NCI-H187 (cell line): ENCODE measurements at regions not wholly inside any gene's neighbourhood (a gene's known extent, or its start where the extent isn't known, plus 50 kb on each side); places are given as distances from the start of the nearest gene placed in this dataset.

Experiments used
- DNase-seq, 2 experiments: peaks; one replicate each; lab custom pipeline; 2025; lab: John Stamatoyannopoulos, UW

DNA sequence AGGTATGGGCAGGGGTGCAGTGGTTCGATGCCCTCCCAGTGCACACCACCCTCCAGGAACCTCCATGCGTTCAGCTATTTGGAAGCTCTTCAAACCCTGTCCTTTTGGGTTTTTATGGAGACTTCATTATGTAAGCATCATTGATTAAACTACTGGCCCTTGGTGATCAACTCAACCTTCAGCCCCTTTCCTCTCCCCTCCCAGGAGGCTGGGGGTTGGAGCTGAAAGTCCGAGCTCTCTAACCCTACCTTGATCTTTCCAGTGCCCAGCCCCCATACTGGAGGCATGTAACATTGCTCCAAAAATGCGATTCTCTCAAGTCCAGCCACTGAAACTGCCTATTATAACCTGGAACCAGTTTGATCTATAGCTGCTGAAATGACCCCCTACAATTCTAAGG, 188.1 kb downstream of the IPO8 start:
- no peak for DNase-seq

DNA sequence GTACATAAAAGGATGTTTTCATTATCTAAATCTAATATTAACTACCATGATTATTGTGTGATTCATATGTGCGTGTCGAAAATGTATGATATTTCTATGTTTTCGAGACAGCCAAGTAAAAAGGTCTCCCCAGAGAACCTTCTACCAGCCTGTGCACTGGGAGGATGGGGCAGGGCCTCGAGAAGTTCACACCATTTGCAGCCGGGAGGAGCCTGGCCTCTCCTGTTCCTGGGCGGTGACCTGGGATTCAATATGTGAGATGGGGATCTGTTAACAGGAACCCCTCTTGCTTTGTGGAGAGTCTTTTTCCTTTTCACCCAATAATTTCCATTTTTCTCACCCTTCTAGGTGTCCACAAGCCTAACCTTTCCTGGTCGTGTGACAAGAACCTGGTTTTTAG, 189.3 kb downstream of the IPO8 start:
- DNase-seq, result no peak

DNA sequence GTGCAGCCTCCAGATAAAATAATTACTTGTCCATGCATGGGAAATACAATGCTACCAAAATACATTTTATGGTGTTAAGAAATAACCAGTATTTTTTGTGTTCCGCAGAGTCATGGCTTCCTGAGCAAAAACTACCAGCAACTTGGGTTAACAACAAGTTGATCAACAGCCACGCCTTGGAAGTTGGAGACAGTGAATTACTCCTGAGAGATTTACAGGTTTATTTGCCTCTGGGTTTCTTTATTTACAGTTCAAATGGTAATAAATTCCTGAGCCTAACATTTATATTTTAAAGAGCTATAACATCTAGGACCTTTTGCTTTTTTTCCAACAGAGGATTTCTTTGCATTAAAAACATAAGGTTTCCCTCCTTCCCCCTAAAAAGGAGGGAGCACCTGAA, 194.0 kb downstream of the IPO8 start:
- DNase-seq, result no peak

DNA sequence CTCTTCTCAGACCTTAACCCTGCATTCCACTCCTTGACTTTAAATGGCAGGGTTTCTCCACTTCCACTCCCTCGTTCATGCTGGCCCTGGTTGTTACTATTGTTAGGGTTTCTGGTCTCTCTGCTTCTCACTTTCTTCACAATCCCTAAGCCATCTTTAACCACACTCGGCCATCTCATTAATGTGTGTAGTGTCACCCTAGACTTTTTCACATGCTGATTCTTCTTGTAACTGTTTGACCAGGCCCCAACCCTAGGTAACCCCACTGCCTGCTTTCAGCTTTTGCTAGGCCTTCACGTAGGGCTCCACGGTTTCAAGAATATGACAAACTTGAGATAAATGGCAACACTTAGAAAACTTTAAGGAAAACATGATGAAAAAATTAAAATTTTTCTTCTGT, 195.1 kb downstream of the IPO8 start:
- DNase-seq, result no peak

DNA sequence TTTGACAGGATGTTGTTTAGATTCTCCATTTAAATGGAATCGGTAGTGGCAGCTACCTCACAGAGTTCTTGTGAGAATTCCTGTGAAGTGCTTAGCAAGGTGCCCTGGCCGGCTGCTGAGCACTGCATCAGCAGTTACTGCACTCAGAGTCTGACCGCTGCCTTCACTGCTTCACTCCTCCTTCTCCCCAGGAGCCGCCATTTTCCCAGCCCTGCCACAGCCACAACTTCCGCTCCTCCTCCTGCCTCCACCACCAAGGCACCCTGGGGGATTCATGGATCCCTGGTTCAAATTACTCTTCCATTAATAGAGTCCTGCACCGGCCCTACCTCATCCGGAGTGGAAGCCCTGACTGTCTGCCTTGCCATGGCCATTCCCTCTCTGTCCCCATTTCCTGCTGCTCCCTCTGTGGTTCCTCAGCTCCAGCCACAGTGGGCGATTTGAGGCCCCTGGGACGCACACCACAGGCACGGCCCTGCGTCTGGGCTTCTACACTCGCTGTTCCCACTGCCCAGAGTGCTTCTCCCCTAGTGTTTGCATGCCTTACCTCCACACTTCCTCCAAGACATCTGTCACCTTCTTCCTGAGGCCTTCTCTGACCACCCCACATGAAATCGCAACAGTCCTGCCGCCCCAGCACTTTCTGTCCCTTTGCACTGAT, 210.3 kb downstream of the IPO8 start:
- DNase-seq, result no peak

DNA sequence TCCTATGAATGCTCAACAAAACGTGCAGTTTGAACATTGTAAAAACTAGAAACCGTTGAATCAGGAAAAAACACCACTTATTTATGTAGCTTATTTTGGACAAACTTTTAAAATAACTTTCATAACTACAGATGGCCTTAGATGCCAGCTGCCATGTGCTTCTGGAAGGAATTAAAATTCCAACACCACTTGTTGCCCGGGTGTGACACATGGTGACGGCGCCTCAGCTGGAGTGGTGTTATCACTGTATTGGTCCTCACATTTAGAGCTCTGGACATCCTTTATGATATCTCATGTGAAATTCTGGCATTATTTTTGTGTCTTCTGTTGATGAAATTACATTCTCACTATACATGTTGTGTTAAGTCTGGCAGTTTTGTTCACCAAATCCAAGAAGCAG, 211.0 kb downstream of the IPO8 start:
- DNase-seq, result no peak

DNA sequence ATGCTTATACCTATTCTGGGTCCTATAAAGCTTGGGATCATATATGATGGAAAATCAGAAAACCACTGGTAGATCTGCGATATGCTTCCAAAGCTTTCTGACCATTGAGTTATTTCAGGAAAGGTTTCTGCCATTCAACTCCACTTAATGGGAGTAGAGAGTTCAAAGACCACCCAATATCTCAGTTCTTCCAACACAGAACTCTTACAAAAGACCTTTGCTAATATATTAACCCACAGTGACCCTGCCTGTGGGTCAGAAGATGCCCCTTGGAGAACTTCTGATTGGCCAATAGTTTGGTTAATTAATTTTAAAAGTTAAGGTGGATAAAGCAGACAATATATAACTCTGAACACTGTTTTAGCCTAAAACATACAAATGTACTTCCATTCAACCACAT, 213.0 kb downstream of the IPO8 start:
- no peak for DNase-seq

DNA sequence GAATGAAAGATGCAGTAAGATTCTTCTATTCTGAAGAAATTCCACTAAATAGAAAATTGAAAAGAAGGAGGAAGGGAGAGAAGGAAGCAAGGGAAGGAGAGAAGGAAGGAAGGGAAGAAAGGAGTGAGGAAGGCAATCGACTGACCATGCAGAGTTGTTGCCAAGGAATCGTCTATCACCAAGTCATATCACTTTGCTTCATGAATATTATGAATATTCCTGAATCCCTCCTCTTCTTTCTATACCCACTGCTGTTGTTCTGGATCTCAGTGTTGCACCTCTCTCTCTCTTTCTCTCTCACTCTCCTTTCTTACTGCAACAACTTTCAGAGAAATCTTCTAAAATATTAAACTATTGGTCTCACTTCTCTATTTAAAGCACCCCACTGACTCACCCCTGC, 222.4 kb downstream of the IPO8 start:
- no peak for DNase-seq

DNA sequence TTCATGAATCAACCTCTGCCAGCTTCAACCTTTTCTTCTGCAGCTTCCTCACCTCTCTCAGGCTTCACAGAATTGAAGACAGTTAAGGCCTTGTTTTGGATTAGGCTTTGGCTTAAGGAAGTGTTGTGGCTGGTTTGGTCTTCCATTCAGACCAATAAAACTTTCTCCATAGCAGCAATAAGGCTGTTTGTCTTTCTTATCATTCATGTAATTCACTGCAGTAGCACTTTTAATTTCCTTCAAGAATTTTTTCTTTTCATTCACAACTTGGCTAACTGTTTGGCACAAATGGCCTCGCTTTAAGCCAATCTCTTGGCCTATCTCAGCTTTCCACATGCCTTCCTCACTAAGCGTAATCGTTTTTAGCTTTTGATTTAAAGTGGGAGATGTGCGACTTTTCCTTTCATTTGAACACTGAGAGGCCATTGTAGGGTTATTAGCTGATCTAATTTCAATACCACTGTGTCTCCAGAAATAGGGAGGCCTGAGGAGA, 229.5 kb downstream of the IPO8 start:
- DNase-seq, result no peak

DNA sequence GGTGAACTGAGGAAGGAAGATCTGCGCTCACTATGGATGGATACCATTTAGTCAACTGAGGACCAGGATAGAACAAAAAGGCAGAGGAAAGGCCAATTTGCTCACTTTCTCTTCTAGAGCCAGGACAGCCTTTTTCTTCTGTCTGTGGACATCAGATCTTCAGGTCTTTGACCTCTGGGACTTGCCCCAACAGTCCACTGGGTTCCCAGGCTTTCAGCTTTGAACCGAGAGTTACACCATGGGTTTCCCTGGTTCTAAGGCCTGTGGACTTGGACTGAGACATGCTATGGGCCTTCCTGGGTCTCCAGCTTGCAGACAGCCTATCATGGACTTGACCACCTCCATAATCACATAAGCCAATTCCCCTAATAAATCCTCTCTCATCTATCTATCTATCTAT, 232.0 kb downstream of the IPO8 start:
- no peak for DNase-seq

DNA sequence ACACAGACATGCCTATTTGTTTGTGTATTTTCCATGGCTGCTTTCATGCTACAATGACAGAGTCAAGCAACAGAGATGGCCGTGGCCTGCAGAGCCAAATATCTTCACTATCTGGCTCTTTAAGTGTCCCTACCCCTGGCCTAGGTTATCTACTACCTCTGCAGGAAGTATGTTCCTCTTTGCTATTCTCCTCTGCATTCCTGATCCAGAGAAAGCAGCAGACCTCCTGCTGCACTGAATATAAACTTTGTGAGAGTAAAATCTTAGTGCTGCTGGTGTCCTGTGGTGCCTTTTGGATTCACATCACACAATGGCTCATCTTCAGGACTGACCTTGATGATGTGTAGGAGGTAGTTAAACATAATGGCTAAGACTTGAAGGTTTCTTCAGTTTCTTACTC, 233.4 kb downstream of the IPO8 start:
- no peak for DNase-seq

DNA sequence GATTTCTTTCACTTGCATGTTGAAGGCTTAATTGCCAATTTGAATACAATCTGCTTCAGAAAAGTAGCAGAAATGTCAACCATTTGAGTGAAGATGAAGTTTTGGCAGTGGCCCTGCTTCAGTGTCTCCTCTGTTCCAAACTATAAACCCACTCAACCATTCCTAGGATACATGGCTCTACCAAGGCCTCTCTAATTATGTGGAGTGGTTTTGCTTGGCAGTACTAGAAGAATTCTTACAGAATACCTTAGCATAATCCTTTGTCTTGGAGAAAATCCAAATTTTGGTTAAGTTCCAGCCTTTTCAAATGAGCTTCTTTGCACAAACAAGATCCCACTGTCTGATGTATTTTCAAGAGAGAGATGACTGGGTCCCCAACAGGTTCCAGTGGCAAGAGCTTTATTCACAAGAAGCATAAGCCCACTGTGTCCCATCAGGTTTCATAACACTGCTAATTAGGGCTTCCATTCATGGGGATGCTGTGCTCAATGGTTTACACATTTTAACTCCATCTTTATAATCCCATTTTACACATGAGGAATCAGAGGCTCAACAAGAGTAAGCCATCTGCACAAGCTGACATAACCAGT, 234.5 kb downstream of the IPO8 start:
- DNase-seq, result no peak

DNA sequence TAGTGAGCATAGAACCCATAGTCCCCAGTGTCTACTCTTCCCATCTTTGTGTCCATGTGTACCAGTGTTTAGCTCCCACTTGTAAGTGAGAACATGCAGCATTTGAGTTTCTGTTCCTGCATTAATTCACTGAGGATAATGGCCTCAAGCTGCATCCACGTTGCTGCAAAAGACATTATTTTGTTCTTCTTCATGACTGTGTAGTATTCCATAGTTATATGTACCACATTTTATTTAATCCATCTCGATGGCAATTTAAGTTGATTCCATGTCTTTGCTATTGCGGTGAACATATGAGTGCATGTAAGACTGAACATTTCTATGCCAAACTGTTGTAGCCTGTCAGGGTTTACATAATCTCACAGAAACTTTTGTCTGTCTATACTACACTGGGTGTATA, 237.2 kb downstream of the IPO8 start:
- DNase-seq, result no peak

DNA sequence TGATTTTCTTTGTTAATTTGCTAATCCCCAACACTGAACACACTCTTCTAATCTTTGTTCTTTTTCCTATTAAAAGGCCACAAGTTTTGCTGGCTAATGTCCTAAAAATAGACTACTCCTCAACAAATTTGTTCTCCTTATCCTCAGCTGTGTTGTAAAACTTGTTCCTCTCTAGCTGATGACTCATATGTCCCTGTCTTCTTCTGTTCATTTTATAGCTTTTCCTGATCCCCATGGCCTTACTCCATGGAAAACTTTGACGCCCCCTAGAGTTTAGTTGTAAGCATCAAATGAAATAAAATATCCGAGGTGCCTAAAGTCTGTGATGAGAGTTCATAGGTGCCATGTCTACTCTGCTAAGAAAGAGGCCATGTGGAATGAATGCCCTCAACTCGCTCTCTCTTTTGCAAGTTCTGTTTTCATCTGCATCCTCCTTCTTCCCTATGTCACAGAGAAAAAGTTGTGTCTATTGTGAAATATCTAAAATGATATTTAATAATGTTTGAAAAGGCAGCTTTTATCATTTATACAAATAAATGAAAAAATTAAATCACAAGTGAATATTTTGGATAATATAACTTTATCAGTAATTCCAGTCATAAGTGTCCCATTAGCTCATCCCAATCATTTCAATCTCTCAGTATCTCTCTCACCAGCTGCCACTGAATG, 237.9 kb downstream of the IPO8 start:
- DNase-seq, result no peak

DNA sequence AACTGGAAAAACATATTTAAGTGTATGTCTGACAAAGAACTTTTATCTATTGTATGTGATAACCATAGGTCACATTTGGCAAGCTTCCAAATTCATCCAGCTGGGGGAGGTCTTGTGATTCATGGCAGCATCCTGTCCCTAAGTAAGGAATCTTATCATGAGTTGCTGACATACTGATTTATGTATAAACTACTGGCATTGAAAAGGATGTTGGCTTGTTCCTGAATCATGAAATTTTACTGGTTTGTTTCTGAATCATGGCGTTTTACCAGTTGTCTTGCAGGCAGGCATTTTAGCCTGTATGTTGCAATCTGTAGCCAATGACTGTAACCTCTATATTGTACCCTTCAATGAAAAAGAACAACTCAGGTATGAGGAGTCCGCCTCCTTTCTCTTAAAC, 244.8 kb downstream of the IPO8 start:
- no peak for DNase-seq

DNA sequence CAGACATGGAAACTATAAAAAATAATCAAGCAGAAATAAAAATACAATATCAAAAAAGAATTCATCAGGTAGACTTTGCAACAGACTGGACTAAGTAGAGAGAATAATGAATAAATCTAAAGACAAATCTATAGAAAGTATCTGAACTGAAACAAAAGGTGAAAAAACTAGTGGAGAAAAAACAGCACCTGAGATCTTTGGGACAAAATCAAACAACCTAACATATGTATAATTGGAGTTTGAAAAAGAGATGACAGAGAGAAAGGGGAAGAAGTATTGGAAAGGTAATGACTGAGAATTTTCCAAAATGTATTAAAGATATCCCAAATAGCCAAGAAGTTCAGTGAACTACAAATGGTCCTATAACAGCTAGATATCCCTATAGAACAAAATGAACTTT, 245.4 kb downstream of the IPO8 start:
- DNase-seq, result no peak

DNA sequence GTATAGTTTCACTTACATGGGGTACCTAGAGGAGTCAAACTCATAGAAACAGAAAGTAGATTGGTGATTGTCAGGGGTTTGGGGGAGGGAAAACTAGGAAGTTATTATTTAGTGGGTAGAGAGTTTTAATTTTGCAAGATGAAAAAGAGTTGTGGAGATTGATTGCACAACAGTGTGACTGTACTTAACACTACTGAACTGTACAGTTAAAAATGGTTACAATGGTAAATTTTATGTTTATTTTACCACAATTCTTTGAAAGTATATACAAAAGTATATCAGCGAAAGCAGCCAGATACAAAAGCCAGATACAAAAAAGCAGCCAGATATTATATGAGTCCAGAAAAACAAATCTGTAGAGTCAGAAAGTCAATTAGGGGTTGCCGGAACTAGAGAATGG, 247.6 kb downstream of the IPO8 start:
- no peak for DNase-seq

DNA sequence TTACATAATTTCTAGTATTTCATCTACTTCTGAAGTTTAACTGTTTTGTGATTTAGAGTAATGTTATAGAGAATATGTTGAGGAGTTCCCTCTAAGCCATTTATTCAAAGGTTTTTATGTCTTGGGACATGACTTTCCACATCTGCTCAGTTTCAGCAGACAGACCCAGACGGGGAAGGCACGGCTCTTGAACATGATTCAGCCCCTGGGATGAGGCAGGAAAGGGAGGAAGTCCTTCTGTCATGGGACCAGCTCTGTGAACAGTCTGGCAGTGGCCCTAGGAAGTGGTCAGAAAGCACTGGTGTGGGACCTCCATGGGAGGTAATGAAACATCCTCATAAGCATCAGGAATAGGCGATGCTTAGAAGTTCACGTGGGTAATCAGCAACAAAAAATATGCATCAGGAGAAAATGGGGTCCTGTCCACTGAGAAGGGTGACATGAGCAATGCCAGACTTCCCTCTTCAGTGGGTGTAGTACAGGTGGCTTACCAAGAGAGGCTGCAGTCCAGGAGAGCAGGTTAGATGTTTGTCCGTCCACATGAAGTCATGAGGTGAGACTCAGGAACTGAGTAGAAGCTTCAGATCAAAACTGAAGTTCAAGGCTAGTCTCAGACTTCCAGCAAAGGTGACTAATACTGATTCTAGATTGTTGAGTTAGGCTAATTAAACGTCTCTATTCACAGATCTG, 248.5 kb downstream of the IPO8 start:
- DNase-seq, result no peak

DNA sequence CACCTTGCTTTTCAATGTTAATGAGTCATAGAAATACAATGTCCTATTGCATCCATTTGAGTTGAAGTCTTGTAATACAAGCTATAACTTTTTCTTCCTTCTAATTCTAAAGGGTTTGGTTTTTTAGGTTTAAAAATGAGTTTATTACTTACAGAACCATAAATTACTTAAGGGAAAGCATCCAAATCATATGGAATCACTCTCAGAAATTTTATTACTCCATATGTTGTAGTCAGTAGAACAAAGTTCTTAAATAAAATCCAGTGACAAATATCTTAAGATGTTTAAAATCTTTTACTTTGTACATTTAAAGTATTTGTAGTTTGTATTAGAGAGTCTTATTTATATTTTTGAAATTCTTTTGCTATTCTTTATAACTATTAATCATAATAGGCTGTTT, 253.2 kb downstream of the IPO8 start:
- DNase-seq, result no peak

DNA sequence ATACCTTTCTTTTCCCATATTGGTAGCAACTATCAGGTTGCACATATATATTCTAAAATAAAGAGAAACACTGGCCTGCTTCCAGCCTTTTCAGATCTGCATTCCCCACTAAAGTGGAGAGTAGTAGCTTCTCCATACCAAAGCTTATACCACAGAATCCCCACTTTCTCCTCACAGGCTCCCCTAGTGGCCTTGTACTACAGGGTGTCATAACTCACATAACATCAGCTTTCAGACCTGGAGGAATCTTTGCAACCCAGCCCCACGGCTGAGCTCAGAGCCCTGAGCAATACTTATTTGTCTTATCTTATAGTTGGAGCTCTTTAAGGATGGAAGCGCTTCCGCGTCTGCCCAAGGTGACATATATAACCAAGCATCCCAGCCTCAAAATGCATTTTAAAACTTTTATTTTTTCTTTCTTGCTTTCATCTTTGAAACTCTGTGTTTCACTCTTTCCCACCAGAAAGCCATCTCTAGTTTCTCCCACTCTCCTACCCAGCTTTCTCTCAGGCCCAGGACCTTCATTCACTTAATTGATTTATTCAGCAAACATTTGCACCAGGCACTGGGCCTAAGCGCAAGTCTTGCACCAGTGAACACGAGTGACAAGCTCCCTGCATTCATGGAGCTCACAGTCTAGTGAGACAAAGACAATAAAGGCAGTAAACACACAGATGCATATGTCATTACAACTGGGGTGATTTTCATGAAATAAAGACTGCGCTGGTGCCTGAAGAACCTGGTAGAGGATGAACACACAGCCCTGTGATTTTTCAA, 254.7 kb downstream of the IPO8 start:
- no peak for DNase-seq

DNA sequence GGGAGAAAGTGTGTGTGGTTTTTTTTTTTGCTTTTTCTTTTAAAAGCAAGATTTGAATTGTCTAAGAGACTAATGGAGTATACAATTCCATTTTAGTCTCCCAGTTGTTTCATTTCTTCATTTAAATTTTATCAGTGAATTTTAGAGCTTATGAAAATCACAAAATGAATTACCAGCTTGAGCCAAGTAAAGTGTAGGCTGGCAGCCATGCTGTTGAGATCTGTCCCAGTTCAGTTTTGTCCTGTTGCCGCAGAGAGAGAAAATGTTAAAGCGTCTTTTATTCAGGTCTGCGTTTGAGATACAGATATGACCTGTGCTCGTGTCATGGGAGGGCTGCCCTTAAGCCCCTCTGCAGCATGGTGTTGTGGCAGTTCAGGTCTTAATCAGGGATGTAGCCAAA, 256.5 kb downstream of the IPO8 start:
- no peak for DNase-seq

DNA sequence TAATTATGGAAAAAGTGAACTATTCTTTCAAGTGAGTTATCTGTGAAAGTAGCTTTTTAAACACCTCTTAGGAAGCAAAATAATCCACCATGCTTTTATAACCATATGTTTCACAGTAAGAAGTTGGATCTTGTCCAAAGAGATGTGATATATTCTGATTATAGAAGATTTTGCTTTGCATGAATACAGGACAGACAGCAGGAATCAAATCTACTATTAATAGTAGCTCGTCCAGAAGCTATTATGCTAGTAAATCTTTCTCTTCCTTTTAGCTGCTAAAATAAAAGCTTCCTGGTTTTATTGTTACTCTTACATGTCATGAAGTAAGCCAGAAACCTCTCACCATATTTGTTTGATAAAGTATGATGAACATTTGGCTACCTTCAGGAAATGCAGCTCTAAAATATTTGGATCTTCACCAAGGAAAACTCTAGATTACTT, 257.0 kb downstream of the IPO8 start:
- DNase-seq, result no peak
